GM23248 (cell line): ENCODE measurements at regions not wholly inside any gene's neighbourhood (a gene's known extent, or its start where the extent isn't known, plus 50 kb on each side); places are given as distances from the start of the nearest gene placed in this dataset.

Experiments
- DNase-seq: peaks from one replicate; pipeline ENCODE4 v3.0.0-alpha.2; 2015
- H2AFZ ChIP-seq: fragments of 200-600 bp; sonication (generic); 2 replicates; pipeline ENCODE4 v1.6.1; 2016; ENCODE audit warnings: antibody characterized with exemption
- H3F3A ChIP-seq: fragments of 200-600 bp; sonication (generic); 2 replicates; pipeline ENCODE4 v1.6.1; 2016; ENCODE audit warnings: mild to moderate bottlenecking, antibody characterized with exemption, mixed run types; ENCODE audit not compliant: insufficient read depth
- H3K27ac ChIP-seq: fragments of 200-600 bp; sonication (generic); 2 replicates; pipeline ENCODE4 v1.5.1; 2016; ENCODE audit warnings: mild to moderate bottlenecking
- H3K27me3 ChIP-seq: fragments of 200-600 bp; sonication (generic); replicated peaks from 2 replicates; pipeline ENCODE4 v1.6.1; 2016; ENCODE audit warnings: mild to moderate bottlenecking; ENCODE audit not compliant: insufficient read depth
- H3K36me3 ChIP-seq: fragments of 200-600 bp; sonication (generic); 2 replicates; pipeline ENCODE4 v1.6.1; 2016; ENCODE audit warnings: low read depth, mild to moderate bottlenecking
- H3K4me1 ChIP-seq: fragments of 200-600 bp; sonication (generic); 2 replicates; pipeline ENCODE4 v1.6.1; 2016; ENCODE audit warnings: mild to moderate bottlenecking; ENCODE audit not compliant: insufficient read depth
- H3K4me2 ChIP-seq: fragments of 200-600 bp; sonication (generic); one replicate; pipeline ENCODE4 v1.6.1; 2016; ENCODE audit warnings: mild to moderate bottlenecking; ENCODE audit not compliant: unreplicated experiment
- H3K4me3 ChIP-seq: fragments of 200-600 bp; sonication (generic); 2 replicates; pipeline ENCODE4 v1.5.1; 2016; ENCODE audit warnings: mild to moderate bottlenecking
- H3K79me2 ChIP-seq: fragments of 200-600 bp; sonication (generic); 2 replicates; pipeline ENCODE4 v1.6.1; 2016; ENCODE audit warnings: mild to moderate bottlenecking; ENCODE audit not compliant: insufficient read depth
- H3K9ac ChIP-seq: fragments of 200-600 bp; sonication (generic); 2 replicates; pipeline ENCODE4 v1.6.1; 2016; ENCODE audit warnings: mild to moderate bottlenecking
- H3K9me2 ChIP-seq: fragments of 200-600 bp; sonication (generic); 2 replicates; pipeline ENCODE4 v1.6.1; 2016; ENCODE audit warnings: mixed run types, mild to moderate bottlenecking, moderate library complexity; ENCODE audit not compliant: insufficient read depth
- H3K9me3 ChIP-seq: fragments of 200-600 bp; sonication (generic); one replicate; pipeline ENCODE4 v1.6.1; 2017; ENCODE audit warnings: low read depth
- H4K20me1 ChIP-seq: fragments of 200-600 bp; sonication (generic); 2 replicates; pipeline ENCODE4 v1.6.0; 2016; ENCODE audit not compliant: insufficient read depth
- EZH2 ChIP-seq: fragments of 200-600 bp; sonication (generic); IDR thresholded peaks from 2 replicates; pipeline ENCODE4 v1.6.1; 2018; ENCODE audit warnings: antibody characterized with exemption, mild to moderate bottlenecking; ENCODE audit not compliant: insufficient read depth, poor library complexity, severe bottlenecking
- EZH2phosphoT487 ChIP-seq: fragments of 200-600 bp; sonication (generic); IDR thresholded peaks from 2 replicates; pipeline ENCODE4 v1.6.1; 2018; ENCODE audit warnings: antibody characterized with exemption, moderate library complexity, mild to moderate bottlenecking, low read depth; ENCODE audit not compliant: insufficient read depth
- WGBS, 2 experiments: methylation state at CpG; one replicate each; pipeline ENCODE4 v1.1.6; 2015 to 2017; ENCODE audit warnings: low lambda C conversion rate in 2 of 2, low coverage in 1 of 2; ENCODE audit errors: missing lambda C conversion rate in 2 of 2; 5-methylcytosine and 5-hydroxymethylcytosine counted together
- in situ Hi-C: fragments of 300-500 bp; cut with MboI; formaldehyde crosslinking; loops from 2 replicates; pipeline ENCODE4 v1.15.0; 2020

GRCh38 chr5:82413302-82414040 is 135.3 kb upstream of the RPS23 start:
- in situ Hi-C loops = no loop called here
- H3K4me3 ChIP-seq = no peak overlapping the region
- H3K9me2 ChIP-seq = no peaks in the 10 kb centered on the region
- 55 to 56% methylated on average over 7 of the region's 7 CpGs for WGBS, 2 experiments
- peaks cover 28% of the 10 kb centered on the region for H3K4me1 ChIP-seq
- H3K9me3 ChIP-seq = no peaks in the 10 kb centered on the region
- H2AFZ ChIP-seq = no peak overlapping the region
- H3K9ac ChIP-seq = peak overlapping the region; percentile 30
- H3K36me3 ChIP-seq = no peaks in the 10 kb centered on the region
- no peaks in the 10 kb centered on the region for H3K27me3 ChIP-seq
- H4K20me1 ChIP-seq = no peaks in the 10 kb centered on the region
- no peaks in the 10 kb centered on the region for H3K79me2 ChIP-seq
- peak overlapping the region; percentile 78 for H3K27ac ChIP-seq
- H3F3A ChIP-seq = peaks cover 23% of the 10 kb centered on the region
- no peak for TF ChIP-seq EZH2
- peak; percentile 94 for TF ChIP-seq EZH2phosphoT487
- peak; percentile 85 for DNase-seq
- peak overlapping the region; percentile 61 for H3K4me2 ChIP-seq

DNA sequence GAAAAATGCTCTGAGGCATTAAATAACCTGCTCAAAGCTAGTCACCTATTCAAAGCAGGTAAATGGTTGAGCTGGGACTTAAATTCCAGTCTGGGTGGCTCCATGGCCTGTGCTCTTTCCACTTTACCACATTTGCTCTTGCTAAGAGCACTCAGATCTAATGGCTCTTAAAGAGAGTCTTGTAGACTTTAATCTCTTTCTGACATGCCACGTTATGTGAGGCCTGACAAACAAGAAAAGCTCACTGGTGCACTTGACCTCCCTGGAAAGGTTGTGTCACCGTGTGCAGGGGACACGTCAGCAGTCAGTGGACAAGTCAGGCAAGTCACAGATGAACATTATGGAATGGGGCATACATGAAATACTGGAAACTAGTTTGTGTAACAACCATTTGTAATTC is 129.9 kb upstream of the RPS23 start:
- no peaks in the 10 kb centered on the region for H4K20me1 ChIP-seq
- TF ChIP-seq EZH2 = no peak
- TF ChIP-seq EZH2phosphoT487 = no peak
- no peaks in the 10 kb centered on the region for H3K27me3 ChIP-seq
- peaks cover 25% of the 10 kb centered on the region for H3F3A ChIP-seq
- H3K9me3 ChIP-seq = no peaks in the 10 kb centered on the region
- H3K9me2 ChIP-seq = no peaks in the 10 kb centered on the region
- no peak overlapping the region for H3K9ac ChIP-seq
- no peak for DNase-seq
- H2AFZ ChIP-seq = no peak overlapping the region
- WGBS, 2 experiments = 93 to 95% methylated on average over 3 of the region's 3 CpGs
- H3K79me2 ChIP-seq = no peaks in the 10 kb centered on the region
- H3K4me3 ChIP-seq = no peak overlapping the region
- peaks cover 30% of the 10 kb centered on the region for H3K4me1 ChIP-seq
- H3K27ac ChIP-seq = no peak overlapping the region
- H3K4me2 ChIP-seq = no peak overlapping the region
- no peaks in the 10 kb centered on the region; the same call in 1 of the 2 replicates for H3K36me3 ChIP-seq
- in situ Hi-C loops = no loop called here

- no peaks in the 10 kb centered on the region for H4K20me1 ChIP-seq
- H3F3A ChIP-seq = peaks cover 22% of the 10 kb centered on the region
- DNase-seq = peak; percentile 77
- TF ChIP-seq EZH2phosphoT487 = 0 out of 2 replicates have a peak, but pooled peaks have one; percentile 30
- TF ChIP-seq EZH2 = no peak
- H3K9me2 ChIP-seq = no peaks in the 10 kb centered on the region
- H2AFZ ChIP-seq = no peak overlapping the region
- H3K4me3 ChIP-seq = peak overlapping the region; percentile 17; the same call in 1 of the 2 replicates
- peaks cover 27% of the 10 kb centered on the region for H3K4me1 ChIP-seq
- no peaks in the 10 kb centered on the region for H3K9me3 ChIP-seq
- H3K9ac ChIP-seq = peak overlapping the region; percentile 68
- WGBS, 2 experiments = 63 to 64% methylated on average over 13 of the region's 13 CpGs
- peak overlapping the region; percentile 99 for H3K27ac ChIP-seq
- in situ Hi-C loops = no loop called here
- no peaks in the 10 kb centered on the region for H3K79me2 ChIP-seq
- H3K27me3 ChIP-seq = no peaks in the 10 kb centered on the region
- H3K36me3 ChIP-seq = no peaks in the 10 kb centered on the region; the same call in 1 of the 2 replicates
- H3K4me2 ChIP-seq = peak overlapping the region; percentile 61
These were observed 128.1 kb upstream of the RPS23 start for GRCh38 chr5:82406205-82406773.

DNA sequence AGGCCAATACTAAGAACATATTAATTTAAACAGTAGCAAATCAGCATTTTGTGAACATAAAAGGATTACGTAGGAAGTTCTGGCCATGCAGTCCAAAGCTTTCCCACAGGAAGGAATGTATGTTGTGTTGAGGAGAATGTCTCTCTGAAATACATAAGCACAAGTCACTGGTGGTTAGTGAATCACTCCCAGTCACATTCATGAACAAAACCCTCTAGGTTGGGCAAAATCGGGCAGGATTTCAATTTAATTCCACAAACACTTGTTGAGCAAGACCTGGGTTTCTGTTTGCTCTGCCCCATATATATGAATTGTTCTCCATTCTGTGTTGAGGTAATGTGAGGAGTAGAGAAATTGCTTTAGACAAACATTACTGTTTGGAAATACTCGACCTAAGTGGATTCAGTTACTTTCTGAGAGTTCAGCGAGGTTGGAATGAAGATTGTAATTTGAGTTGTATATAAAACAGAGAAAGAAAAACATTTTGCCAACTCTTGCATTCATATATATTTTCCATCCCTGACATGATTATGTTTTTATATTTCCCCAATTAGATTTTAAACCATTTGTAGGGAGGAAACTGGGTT is 127.6 kb upstream of the RPS23 start:
- Histone ChIP-seq H3K36me3 (no peaks in the 10 kb centered on the region; the same call in 1 of the 2 replicates), H3F3A (peaks cover 22% of the 10 kb centered on the region), H2AFZ (no peak overlapping the region), H3K9ac (peak overlapping the region; percentile 81), H3K4me2 (peak overlapping the region; percentile 61), H3K9me3 (no peaks in the 10 kb centered on the region), H3K27me3 (no peaks in the 10 kb centered on the region), H3K27ac (peak overlapping the region; percentile 99), H3K79me2 (no peaks in the 10 kb centered on the region), H3K4me3 (peak overlapping the region; percentile 51), H4K20me1 (no peaks in the 10 kb centered on the region), H3K9me2 (no peaks in the 10 kb centered on the region), H3K4me1 (peaks cover 27% of the 10 kb centered on the region)
- 30 to 32% methylated on average over 4 of the region's 4 CpGs for WGBS, 2 experiments
- DNase-seq = peak; percentile 97
- in situ Hi-C loops = no loop called here
- TF ChIP-seq EZH2 (no peak), EZH2phosphoT487 (no peak)
